NCI-H524 treated with DMSO at 0.1 percent for 48 hours (cell line): ENCODE measurements at regions not wholly inside any gene's neighbourhood (a gene's known extent, or its start where the extent isn't known, plus 50 kb on each side); places are given as distances from the start of the nearest gene placed in this dataset.

Experiments
- DNase-seq: peaks from one replicate; lab custom pipeline; 2025; lab: John Stamatoyannopoulos, UW

DNA sequence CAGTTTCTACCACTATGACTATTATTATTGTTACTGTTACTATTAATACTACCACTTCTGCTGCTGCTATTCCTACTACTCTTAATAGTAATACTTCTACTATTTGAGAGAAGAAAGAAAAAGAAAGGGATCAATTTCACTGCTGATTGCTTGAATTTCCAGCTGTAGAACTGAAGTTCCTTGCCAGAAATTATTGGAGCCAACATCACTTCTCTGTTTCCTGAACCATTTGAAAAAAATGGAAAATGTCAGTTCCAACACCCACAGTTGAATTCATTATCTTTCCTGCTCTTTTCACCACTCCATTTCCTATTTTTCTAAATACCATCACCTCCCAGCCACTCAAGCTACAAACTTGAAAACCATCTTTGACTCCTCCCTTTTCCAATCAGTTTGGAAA, 54.1 kb upstream of the PIK3C2G start:
- no peak for DNase-seq

DNA sequence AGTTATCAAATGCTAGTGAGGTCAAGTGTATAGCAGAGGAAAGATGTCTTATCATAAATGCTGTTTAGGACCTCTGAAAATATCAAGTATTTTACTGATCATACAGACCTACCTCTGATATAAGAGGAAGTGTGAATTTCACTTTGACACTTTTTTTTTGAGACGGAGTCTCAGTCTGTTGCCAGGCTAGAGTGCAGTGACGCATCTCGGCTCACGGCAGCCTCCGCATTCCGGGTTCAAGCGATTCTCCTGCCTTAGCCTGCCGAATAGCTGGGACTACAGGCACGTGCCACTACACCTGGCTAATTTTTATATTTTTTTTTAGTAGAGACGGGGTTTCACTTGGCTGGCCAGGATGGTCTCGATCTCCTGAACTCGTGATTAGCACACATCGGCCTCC, 55.1 kb upstream of the PIK3C2G start:
- no peak for DNase-seq

DNA sequence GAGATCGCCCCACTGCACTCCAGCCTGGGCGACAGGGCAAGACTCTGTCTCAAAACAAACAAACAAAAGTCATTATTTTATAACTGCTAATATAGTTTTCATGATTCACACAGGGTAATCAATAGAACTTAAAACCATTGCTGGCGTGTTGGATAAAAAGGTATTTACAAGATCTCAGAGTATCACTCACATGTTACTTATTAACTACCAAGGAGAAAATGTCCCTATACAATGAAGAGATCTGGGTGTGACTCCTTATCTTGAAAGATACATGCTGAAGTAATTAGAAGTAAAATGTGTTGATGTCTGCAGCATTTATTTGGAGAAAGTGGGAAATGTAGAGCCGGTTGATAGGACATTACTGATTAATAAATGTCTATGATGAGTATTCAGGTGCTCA, 57.3 kb upstream of the PIK3C2G start:
- no peak for DNase-seq

DNA sequence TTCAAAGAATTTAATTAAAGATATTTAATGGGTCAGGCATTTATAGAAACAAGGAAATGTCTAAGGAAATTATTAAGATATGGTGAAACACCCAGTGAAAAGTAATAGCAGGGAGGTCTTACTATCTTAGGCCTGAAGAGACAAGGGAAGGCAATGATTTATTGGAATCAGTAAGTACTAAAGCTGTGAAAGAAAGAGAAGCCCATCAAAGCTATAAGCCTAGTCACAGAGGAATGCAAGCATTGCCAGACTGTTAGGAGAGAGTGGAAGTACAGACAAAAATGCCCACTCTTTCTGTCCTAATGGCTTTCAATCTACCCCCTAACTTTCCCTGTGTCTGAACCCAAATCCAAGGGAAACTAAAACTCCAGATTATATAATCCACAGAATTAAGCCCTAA, 69.2 kb upstream of the PIK3C2G start:
- DNase-seq, result no peak

DNA sequence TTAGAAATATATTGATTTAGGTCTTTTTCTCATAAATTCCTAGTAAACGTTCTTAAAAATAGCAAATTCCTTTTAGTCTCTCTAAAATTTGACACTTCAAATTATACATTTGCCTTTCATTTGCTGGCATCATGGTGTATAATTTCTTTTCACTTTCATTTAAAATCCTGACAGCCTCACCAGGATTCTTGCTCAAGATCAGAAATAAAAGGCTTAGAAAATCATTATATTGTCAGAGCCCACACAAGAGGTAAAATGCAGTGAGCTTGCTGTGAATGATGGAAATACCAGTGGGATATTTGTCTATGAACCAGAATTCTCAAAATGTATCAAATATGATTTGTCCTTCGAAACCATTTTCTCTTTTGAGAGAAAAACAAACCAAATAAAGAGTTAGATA, 78.2 kb upstream of the PIK3C2G start:
- DNase-seq, result no peak

DNA sequence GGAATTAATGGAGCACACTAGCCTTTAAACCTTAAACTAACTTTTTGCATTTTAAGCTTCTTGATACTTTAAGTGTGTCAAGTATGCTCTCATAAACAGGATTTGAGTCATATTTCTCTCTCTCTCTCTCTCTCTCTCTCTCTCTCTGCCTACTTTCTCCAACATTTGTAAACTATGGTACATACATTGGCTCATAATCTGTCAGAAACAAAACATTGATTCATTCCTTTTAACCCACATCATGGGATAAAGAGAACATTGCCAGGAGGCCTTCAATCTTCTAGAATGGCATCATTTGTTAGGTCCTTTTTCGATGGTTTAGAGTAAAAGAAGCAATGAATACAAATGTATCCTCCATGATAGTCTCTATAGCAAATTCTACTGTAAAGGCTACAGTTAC, 81.6 kb upstream of the RERGL start:
- no peak for DNase-seq

DNA sequence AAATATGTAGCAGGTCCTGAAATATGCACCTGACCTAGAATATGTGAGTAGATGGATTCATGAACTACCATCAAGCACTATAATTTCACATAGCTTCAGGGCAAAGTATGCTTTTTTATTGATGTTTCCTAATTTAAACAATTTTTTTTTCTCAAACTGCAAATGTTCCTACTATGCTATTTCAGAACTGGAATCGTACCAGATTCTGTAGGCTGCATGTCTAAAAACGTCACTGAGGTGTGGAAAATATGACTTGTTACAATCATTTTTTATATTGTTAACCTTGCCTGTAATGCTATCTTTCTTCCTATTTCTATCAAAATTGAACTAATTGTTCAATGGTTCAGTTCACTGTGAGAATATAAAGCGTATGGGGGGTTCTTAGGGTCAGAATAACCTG, 78.0 kb upstream of the RERGL start:
- no peak for DNase-seq

DNA sequence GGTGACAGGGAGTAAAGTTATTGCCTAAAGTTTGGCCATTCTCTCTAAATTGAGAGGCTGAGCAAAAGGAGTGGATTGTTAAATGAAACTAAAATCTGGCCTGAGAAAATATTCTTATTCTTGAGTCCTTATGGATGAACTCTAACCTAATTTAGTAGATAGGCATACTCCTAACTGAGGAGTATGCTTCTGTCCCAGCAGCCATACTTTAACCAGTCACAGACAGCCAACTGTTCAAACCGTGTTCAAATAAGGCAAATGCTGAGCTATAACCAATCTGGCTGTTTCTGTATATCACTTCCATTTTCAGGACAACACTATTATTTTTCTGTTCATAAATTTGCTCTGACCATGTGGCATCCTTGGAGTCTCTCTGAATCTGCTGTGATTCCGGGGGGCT, 75.9 kb upstream of the RERGL start:
- no peak for DNase-seq

DNA sequence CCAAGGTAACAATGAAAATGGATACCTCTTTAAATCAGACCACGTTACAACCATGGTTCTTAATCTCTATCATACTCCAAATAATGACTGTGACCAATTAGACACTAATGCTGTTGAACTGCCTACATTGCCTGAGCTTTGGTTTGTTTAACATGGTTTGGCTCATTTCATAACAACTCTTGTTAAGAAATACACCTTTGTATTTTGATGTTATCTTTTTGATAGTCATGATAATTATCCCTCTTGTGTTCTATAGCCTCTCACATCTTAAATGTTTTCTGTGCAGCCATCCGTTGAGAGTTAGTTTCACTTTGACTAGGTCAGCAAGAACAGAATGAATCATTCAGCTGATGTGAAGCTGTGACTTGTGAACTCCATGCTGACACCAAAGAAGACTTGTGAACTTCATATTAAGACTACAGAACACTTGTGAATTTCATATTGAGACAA, 75.5 kb upstream of the RERGL start:
- DNase-seq, result no peak

DNA sequence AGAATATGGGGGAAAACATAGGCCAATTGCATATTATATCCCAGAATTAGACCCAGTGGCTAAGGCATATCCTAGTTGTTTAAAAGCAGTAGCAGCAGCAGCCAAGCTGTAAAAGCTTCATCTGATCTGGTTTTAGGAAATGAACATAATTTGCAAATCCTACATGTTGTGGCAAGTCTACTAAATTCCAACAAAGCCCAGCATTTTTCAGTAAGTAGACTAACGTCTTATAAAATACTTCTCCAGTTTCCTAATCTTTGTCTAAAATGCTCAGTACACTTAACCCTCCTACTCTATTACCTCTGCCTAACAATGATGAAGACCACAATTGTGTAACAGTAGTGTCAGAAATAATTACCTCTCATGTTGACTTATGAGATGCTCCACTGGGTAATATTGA, 70.9 kb upstream of the RERGL start:
- no peak for DNase-seq

DNA sequence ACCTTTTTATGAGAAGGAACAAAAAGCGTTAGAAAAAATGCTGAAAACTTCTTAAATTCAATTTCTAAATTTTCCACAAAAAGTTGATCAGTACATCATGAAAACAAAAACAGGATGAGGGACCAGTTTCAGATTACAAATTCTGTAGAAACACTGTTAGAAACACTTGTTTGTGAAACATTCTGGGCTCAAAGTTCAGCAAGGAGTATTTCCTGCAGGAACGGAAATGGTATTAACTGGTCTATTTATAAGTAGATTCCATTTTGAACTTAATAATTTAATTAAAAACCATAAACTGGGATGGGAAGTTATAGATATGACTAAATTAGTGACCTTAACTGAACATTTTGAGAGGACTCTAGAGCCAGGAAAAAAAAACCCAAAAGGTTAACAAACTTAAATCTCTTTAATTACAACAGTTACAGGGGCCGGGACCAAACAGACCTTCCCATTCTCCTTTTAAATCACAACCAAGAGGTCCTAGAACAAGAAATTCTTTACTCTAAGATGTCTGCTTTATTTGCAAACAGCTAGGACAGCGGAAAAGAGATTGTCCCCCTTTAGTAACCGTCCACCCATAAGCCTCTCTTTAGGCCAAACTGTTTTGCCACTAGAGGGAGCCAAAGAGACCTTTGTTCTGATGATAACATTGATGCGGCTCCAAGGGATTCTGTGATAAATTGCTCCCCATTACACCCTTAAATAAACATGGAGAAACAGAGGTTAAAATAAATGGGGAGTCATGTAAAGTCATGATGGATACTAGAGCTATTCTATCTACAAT, 69.0 kb upstream of the RERGL start:
- DNase-seq, result no peak

DNA sequence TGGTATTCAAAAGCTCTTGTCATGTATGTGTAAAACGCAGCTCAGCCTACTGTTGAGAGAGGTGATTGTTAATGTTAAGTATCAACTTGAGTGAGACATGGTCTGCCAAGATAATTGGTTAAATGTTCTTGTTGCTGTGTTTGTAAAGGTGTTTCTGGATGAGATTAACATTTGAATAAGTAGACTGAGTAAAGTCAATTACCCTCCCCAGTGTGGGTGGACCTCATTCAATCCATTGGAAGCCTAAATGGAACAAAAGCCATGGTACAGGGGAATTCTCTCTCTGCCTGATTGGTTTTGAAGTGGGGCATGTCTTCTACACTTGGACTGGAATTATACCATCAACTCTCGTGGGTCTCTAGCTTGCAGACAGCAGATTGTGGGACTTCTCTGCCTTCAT, 63.8 kb upstream of the RERGL start:
- no peak for DNase-seq

DNA sequence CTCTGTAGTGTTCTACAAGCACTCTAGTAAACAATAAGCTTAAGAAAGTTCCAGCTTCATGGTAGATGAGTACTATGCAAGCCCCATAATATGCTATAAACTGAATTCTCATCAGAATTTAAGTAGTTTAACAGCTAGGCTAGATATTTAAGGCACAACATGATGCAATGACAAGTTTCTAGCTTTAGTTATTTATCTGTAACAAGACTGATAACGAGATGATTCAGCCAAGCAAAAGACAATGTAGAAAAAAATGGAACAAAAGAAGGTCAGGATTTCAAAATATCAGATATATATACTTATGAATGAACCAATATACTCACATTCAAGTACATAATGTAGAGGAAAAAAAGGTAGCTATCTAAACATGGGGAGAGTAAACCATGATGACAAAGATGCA, 61.0 kb upstream of the RERGL start:
- no peak for DNase-seq

DNA sequence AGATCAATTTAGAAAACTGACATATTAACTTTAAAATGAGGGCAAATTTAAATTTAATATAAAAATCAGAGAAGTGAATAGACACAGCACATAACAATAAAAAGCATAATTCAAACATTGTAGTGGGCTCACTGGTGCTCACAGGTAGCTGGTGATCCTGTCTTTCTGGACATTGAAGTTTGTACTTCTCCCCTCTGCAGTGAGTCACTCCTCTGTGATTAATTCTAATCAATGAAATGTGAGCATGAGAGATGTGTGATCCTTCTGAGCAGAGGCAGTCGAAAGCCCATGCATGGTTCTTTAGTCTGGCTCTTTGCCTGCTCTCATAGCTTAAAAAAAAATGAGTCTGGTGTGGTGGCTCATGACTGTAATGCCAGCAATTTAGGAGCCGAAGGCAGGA, 59.0 kb upstream of the RERGL start:
- DNase-seq, result no peak

DNA sequence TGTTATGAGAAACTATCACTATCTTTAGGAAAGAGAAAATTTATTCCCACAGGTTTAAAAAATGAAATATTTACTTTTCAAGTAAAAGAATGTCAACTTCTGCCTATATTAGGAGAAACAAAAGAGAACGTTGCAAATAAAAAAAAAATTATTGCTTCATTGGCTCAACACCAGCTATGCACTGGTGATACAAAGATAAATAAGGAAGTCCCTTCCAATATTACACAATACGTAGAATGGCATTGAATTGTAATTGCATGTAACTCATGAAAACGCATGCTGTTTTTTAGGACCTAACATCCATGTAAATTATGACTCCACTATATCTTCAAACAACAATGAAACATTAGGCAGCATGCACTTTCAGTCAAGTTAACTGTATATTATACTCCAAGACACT, 56.4 kb upstream of the RERGL start:
- DNase-seq, result no peak

DNA sequence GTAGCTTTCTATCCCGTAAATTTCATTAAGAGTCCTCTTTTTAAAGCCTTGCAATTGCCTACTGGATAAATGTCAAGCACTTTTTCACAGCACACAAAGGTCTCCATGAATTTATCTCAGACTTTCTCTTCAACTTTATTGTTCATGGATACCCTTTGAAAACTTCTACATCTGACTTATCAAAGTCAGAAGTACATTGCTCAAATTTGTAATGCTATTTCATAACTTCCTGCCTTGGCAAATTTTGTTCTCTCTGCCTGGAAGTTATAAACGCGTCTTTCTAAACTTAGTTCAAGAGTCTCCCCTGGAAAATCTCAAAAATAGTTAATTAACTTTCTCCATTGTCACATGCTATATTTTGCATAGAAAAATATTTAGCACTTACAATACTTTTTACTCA, 55.9 kb upstream of the RERGL start:
- DNase-seq, result no peak

DNA sequence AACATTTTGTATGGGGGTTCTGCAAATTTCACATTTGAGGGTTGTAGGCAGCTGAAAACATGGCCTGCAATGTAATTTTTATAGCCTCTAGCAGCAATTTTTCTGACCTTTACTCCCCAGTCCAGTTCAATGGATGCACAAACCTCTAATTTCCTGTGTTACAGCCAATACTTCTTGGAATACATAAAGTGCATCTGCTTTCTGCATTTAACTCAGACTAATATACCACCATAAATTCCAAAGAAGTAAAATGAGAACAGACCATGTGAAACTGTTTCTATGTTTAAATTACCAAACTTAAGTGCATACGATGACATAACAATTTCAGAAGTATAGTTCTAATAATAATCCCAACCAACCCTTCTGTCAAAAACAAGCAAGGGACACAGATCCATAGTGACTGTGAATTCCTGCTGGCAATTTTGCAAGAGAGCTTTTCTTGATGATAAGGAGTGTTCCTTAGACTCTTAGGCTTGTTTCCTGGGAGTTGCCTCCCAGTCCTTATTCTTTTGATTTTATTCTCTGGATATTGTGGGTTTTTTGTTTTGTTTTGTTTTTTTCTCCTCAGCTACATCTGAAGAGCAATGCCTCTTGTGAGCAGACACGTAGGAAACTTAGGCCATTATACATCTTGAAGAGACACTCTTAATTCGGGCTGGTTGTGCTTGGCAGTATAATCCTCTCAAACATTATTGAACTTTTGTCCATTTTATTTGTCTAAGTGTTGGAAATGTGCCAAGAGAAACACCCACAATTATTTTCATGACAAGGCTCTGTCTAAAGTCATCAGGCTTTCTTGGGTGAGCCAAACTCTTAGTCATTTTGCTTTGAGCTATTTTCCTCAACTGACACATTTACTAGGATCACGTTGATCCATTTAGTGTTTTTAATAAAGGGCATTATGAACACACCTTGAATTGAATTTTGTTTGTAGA, 51.3 kb upstream of the RERGL start:
- no peak for DNase-seq

DNA sequence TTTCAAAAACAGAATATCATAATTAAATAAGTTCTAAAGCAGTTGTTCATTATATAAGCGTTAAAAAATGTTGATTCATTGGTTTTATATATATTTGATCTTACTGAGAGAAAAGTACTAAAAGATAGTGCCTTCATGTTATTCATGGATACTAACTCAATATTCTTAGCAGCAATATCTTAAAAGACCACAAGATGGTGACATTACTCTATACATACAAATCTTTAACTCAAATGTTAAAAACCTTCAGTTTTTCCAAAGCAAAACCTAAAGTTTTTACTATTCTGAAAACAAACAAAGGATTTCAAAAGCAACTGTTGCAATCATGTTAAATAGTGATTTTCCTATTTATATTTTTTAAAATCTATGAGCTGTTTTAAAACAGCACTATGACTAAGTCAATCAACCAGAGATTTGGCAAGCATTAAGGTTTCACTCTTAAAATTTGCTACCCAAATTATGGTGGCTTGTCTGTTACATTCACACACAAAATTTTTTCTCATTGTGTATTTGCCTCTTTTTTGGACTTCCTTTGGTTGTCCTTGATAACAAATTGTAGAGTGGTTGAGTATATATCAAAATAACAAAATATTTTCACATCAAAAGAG, 50.1 kb upstream of the RERGL start:
- DNase-seq, result peak; percentile 2
